Fibroblast of the aortic adventitia (primary cell): ENCODE measurements at regions not wholly inside any gene's neighbourhood (a gene's known extent, or its start where the extent isn't known, plus 50 kb on each side); places are given as distances from the start of the nearest gene placed in this dataset.

ENCODE experiments used
- DNase-seq: peaks from one replicate; pipeline ENCODE4 v3.0.0-alpha.2; 2010; ENCODE audit warnings: low read depth
- H3K4me3 ChIP-seq: 2 replicates; pipeline ENCODE4 v1.5.1; 2011; ENCODE audit warnings: low read depth, mild to moderate bottlenecking, control low read depth, low read length, moderate library complexity
- TF ChIP-seq, protein P1 (sequence below): IDR thresholded peaks from 2 replicates; pipeline ENCODE4 v1.5.1; 2011; ENCODE audit warnings: mild to moderate bottlenecking, low read length, control low read depth, inconsistent platforms; ENCODE audit not compliant: insufficient read depth

DNA sequence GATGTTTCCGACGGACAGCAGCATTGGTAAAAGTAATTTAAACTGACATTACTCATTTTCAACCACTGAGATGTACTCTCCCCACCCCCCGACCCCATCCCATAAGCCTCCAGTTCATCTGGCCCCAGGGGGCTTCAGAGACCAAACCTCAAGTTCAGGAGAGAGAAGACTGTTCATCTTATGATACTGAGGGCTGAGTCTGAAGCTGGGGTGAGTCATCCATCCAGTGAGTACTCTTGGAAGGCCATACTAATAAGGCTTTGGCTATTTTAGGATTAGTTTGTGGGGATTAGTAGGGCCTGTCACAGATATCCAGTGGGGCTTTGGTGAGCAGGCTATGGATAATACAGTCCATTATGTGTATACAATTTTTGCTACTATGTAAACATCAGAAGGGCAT is 125.3 kb upstream of the APCDD1 start:
- no peak overlapping the region for H3K4me3 ChIP-seq
- TF ChIP-seq, protein P1, sequence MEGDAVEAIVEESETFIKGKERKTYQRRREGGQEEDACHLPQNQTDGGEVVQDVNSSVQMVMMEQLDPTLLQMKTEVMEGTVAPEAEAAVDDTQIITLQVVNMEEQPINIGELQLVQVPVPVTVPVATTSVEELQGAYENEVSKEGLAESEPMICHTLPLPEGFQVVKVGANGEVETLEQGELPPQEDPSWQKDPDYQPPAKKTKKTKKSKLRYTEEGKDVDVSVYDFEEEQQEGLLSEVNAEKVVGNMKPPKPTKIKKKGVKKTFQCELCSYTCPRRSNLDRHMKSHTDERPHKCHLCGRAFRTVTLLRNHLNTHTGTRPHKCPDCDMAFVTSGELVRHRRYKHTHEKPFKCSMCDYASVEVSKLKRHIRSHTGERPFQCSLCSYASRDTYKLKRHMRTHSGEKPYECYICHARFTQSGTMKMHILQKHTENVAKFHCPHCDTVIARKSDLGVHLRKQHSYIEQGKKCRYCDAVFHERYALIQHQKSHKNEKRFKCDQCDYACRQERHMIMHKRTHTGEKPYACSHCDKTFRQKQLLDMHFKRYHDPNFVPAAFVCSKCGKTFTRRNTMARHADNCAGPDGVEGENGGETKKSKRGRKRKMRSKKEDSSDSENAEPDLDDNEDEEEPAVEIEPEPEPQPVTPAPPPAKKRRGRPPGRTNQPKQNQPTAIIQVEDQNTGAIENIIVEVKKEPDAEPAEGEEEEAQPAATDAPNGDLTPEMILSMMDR = no peak
- DNase-seq = no peak

DNA sequence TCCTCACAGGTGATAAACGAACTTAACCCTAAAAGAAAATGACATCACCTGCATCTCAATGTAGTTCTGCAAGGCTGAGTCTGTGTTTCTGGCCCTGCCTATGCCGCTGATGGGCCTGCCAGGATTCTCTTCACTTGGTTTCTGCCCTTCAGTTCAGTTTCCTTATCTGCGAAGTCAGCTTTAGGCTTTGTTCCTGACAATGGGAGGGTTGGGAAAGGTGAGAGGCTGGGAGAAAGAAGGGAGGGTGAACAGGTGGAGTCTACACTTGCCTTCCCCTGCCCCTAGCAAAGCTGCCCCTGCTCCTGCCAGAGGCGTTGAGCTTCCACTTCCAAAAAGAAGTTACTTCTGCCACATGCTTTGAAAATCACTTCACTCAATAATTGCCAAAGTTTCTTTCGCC is 124.0 kb upstream of the APCDD1 start:
- TF ChIP-seq, protein P1 = no peak
- no peak for DNase-seq

DNA sequence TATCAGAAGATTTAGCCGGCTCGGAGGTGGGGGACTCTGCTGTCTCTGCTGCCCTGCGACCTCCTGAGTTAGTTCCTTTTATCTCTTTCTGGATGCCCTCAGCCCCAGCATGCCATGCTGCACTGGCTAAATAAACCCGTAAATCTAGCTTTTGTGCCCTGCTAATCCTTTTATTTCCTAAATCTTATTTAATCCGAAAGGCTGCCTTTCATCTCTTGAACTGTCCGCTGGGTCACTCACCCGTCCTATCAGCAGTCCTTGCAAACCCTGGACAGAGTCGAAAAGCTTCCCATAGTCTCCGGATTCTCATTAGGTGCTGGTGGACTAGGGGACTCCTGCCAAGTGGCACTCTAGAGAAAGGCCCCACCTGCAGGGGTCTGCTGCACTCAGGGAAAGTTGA is 122.0 kb upstream of the APCDD1 start:
- TF ChIP-seq, protein P1 = no peak
- DNase-seq = no peak
- no peak overlapping the region for H3K4me3 ChIP-seq

More for the DNA sequence above, 124.0 kb upstream of the APCDD1 start:
- H3K4me3 ChIP-seq = no peak overlapping the region

DNA sequence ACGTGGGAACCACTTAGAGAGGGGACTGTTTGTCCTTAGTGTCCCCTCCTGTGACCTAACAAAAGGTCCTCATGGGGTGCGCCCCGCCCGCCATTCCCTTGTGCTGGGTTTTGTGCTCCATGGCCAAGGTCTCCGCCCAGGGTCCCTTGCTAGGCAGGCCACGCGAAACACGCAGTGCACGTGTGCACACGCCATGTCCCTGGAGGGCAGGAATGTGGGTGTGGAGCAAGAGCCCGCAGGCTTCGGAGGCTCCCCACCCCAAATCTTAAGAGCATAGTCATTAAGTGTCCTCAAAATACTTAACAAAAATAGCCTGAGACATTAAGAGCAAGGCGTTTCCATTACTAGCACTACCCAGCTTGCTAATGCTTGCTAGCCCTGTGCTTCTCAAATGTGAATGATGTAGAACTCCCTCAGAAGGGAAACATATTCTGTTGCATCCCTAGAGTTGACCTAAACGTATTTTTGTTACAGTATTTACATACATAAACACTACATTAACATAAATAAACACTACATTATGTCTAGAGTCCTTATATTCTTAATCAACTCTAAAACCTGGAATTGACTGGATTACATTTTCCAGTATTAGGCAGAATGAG is 117.6 kb upstream of the APCDD1 start:
- H3K4me3 ChIP-seq = no peak overlapping the region
- TF ChIP-seq, protein P1 = no peak
- no peak for DNase-seq

DNA sequence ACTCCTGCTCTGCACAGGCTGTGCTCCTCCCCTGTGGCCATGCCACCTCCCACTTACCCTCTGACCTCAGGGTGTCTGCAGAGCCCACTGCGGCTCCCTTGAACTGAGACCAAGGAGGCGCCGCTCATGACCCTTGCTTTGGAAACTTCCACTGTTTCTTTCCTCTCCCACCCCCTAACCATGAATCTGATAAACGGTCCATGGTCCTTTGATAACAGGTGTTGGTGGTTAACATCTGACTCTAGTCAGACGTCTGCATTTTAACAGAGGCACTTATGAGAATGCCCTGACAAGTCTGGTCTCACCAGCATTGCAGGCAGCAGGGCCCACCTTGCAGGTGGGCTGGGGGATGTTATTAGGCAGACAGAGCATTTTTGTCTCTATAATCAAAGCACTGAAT is 113.6 kb upstream of the APCDD1 start:
- H3K4me3 ChIP-seq = no peak overlapping the region
- TF ChIP-seq, protein P1 = no peak
- no peak for DNase-seq

DNA sequence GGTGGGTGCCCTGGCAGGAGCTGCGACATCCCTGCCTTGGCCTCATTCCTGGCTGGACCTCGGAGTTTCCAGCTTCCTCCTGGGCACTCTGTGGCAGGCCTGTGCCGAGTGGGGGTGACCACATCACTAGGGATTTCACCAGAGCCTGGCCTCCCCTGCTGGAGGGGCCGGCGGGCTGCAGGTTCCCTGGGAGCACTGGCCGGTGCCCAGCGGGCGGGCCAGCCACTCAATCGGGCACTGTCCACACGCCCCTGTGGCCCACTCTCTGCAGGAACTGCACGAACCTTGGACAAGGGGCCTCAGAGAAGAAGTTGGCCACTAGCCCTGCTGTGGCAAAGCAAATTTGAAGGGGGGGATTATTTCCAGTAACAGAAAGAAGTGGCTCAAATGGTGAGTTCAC is 110.7 kb upstream of the APCDD1 start:
- H3K4me3 ChIP-seq = no peak overlapping the region
- TF ChIP-seq, protein P1 = no peak
- DNase-seq = no peak
